ENCODE measurements at regions not wholly inside any gene's neighbourhood (a gene's known extent, or its start where the extent isn't known, plus 50 kb on each side); places are given as distances from the start of the nearest gene placed in this dataset.

GRCh38 chr12:89846473-89847055, 137.9 kb upstream of the ATP2B1 start:
- H3K9me3 Mint-ChIP-seq, result no peaks in the 10 kb centered on the region
- H3K4me1 Mint-ChIP-seq, result peaks cover 9% of the 10 kb centered on the region
- H3K4me3 Mint-ChIP-seq, result no peak overlapping the region
- H3K36me3 Mint-ChIP-seq (ENCODE audit: low read depth), result no peaks in the 10 kb centered on the region
- no peaks in the 10 kb centered on the region for H3K27me3 Mint-ChIP-seq (ENCODE audit: low read depth, poor library complexity)
- DNase-seq, result no peak
- no peak overlapping the region for H3K27ac Mint-ChIP-seq
- TF ChIP-seq CTCF (IDR thresholded peaks at IDR 0.05), result no peak

GRCh38 chr12:89845767-89846166, 137.1 kb upstream of the ATP2B1 start:
- Mint-ChIP-seq H3K27me3 (ENCODE audit: low read depth, poor library complexity) (no peaks in the 10 kb centered on the region), H3K36me3 (ENCODE audit: low read depth) (no peaks in the 10 kb centered on the region), H3K27ac (no peak overlapping the region), H3K4me1 (peaks cover 9% of the 10 kb centered on the region), H3K9me3 (no peaks in the 10 kb centered on the region), H3K4me3 (no peak overlapping the region)
- TF ChIP-seq CTCF (IDR thresholded peaks at IDR 0.05), result no peak
- no peak for DNase-seq

GRCh38 chr12:89845366-89845765, 136.7 kb upstream of the ATP2B1 start:
- H3K4me3 Mint-ChIP-seq, result no peak overlapping the region
- no peak for DNase-seq
- H3K9me3 Mint-ChIP-seq, result no peaks in the 10 kb centered on the region
- H3K36me3 Mint-ChIP-seq (ENCODE audit: low read depth), result no peaks in the 10 kb centered on the region
- peaks cover 11% of the 10 kb centered on the region for H3K4me1 Mint-ChIP-seq
- H3K27me3 Mint-ChIP-seq (ENCODE audit: low read depth, poor library complexity), result no peaks in the 10 kb centered on the region
- H3K27ac Mint-ChIP-seq, result no peak overlapping the region
- no peak for TF ChIP-seq CTCF (IDR thresholded peaks at IDR 0.05)

- no peak for TF ChIP-seq CTCF (IDR thresholded peaks at IDR 0.05)
- no peaks in the 10 kb centered on the region for H3K36me3 Mint-ChIP-seq (ENCODE audit: low read depth)
- no peak overlapping the region for H3K27ac Mint-ChIP-seq
- DNase-seq, result no peak
- H3K27me3 Mint-ChIP-seq (ENCODE audit: low read depth, poor library complexity), result no peaks in the 10 kb centered on the region
- no peak overlapping the region for H3K4me3 Mint-ChIP-seq
- H3K9me3 Mint-ChIP-seq, result no peaks in the 10 kb centered on the region
- H3K4me1 Mint-ChIP-seq, result peaks cover 16% of the 10 kb centered on the region
Observed at GRCh38 chr12:89844539-89844938, 135.9 kb upstream of the ATP2B1 start.

GRCh38 chr12:89840162-89840922, 131.7 kb upstream of the ATP2B1 start:
- Mint-ChIP-seq H3K4me1 (peaks cover 47% of the 10 kb centered on the region), H3K27ac (no peak overlapping the region), H3K27me3 (ENCODE audit: low read depth, poor library complexity) (no peaks in the 10 kb centered on the region), H3K9me3 (no peaks in the 10 kb centered on the region), H3K4me3 (no peak overlapping the region), H3K36me3 (ENCODE audit: low read depth) (no peaks in the 10 kb centered on the region)
- TF ChIP-seq CTCF (IDR thresholded peaks at IDR 0.05), result no peak
- DNase-seq, result no peak

GRCh38 chr12:89839444-89839843, 130.8 kb upstream of the ATP2B1 start:
- H3K4me1 Mint-ChIP-seq, result peaks cover 47% of the 10 kb centered on the region
- no peak for TF ChIP-seq CTCF (IDR thresholded peaks at IDR 0.05)
- no peaks in the 10 kb centered on the region for H3K27me3 Mint-ChIP-seq (ENCODE audit: low read depth, poor library complexity)

More at GRCh38 chr12:89839444-89839843, 130.8 kb upstream of the ATP2B1 start:
- DNase-seq, result no peak
- H3K27ac Mint-ChIP-seq, result no peak overlapping the region
- H3K4me3 Mint-ChIP-seq, result no peak overlapping the region
- no peaks in the 10 kb centered on the region for H3K9me3 Mint-ChIP-seq
- no peaks in the 10 kb centered on the region for H3K36me3 Mint-ChIP-seq (ENCODE audit: low read depth)

Data from nephron progenitor cell (in vitro differentiated cells).